GM19455 (cell line): ENCODE measurements at regions not wholly inside any gene's neighbourhood (a gene's known extent, or its start where the extent isn't known, plus 50 kb on each side); places are given as distances from the start of the nearest gene placed in this dataset.

ENCODE experiments used
- ATAC-seq: cut with Tn5 transposase; IDR thresholded peaks from one replicate; pipeline ENCODE4 v1.9.1; 2021; ENCODE audit not compliant: unreplicated experiment

DNA sequence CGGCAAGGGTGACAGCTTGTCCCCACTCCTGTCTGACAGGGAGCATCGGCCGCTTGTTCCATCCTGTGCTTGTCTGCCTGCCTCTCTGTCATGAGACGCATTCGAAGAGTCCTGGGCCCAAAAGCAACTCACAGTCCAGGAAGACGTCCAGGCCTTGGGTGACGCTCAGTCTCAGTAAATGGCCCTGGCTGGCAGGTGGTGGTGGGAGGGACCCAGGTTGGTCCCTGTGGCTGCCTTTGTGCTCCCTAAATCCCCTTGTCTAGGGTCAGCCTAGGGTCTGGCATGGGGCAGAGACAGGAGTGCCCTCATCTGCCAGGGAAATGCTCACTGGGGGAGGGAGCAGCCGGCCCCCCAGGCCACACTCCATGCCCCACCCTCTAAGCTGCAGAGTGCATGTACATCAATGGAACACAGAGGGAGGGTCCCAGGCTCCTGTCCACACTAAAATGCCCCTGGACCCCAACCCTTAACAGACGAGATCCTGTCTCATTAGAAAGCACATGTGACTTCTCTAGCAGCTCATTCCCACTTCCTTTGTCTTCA is 295.2 kb upstream of the ZNF32 start:
- no peak for ATAC-seq

DNA sequence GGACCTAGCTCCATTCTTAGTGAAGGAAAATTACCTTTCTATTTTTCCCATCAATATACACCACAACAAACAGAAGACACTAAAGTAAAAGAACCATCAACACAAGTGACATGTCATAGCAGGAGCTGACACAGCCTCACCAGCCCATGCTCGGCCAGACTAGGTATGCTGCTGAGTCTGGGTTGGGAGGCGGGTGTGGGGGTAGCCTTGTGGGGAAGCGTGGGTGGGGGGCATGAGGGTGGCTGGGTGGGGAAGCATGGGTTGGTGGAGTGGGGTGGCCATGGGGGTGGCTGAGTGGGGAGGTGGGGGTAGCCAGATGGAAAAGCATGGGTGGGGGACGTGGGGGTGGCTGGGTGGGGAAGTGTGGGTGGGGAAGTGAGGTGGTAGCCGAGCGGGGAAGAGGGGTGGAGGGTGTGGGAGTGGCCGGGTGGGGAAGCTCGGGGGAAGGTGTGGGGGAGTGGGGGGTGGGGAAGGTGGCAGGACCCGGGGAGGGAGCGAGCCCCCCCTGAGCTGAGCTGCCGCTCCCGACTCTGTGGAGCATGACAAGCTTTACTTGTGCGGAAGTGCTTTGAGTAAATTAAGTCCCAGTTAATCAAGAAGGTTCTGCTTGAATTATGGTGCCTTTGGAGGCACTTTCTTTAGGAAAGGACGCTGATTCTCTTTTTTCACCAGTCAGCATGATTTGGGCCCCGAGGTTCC is 294.6 kb upstream of the ZNF32 start:
- no peak for ATAC-seq

DNA sequence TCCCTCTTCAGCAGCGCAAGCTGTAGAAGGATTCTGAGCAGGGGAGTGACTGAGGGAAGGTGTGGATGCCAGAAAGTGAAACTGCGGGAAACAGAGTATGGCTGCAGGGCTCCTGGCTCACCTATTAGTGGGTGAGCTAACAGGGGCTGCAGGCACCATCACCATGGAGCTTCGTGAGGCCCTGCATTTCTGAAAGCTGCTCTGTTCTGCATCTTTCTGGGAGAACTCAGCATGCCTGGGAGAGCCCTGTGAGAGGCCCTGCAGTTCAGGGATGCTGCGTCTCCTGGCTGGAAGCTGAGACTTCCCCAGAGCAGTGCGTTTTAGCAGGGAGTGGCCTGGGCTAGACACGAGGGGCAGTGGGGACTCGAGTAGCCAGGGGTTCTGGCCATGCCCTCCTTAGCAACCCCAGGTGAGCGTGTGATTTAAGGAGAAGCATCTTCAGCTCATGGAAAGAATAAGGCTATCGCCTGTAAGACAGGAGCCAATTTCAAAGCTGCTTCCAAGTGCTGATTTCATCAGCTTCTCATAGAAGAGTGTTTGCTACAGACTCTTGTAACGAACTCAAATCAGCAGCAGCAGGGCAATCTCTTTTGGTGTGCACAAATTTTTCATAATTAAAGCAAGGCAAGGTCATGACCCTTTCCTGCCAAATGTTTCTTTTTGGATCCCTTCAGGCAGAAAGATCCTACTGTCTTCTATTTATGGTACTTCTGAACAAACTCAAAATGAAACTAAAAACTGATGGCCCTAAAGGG is 293.6 kb upstream of the ZNF32 start:
- ATAC-seq, result no peak

DNA sequence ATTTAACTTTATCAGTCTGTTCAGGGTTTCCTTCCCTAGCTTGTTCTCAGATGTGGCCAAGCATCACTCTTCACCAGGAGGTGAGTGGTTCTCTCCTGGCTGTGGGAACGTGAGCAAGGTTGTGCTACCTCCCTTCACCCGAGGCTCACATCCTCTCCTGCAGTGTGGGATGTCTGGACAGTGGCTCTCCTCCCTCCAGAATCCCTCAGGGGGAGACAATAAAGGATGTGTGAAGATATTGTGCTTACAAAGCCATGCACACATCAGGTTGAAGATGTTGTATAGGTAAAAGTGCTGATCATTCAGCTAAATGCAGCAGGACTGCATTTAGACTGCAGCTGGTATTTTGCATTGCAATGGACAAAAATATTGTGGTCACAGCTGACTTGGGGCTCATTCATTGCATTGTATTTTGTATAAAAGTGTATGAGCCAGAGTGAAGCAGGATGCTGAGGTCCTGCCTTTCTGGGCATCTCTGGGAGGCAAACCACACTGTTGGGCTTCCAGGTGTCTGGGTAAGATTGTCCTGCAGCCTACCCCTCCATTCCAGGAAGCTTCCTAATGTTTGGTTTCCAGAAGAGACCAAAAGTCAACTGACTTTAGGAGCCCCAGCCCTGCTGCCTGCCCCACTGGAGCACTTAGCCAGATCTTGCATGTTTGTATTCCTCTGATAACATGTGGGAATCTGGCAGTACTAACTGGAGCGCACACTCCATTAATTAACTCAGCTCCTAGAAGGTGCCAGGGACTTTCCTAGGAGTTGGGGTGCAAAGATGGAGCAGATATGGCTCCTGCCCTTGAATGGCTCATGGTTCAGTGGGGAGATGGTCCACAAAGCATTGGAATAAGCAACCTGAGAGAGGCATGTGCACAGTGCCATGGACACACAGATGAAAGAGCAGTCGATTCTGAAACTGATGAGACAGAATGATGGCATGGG is 292.5 kb upstream of the ZNF32 start:
- no peak for ATAC-seq

DNA sequence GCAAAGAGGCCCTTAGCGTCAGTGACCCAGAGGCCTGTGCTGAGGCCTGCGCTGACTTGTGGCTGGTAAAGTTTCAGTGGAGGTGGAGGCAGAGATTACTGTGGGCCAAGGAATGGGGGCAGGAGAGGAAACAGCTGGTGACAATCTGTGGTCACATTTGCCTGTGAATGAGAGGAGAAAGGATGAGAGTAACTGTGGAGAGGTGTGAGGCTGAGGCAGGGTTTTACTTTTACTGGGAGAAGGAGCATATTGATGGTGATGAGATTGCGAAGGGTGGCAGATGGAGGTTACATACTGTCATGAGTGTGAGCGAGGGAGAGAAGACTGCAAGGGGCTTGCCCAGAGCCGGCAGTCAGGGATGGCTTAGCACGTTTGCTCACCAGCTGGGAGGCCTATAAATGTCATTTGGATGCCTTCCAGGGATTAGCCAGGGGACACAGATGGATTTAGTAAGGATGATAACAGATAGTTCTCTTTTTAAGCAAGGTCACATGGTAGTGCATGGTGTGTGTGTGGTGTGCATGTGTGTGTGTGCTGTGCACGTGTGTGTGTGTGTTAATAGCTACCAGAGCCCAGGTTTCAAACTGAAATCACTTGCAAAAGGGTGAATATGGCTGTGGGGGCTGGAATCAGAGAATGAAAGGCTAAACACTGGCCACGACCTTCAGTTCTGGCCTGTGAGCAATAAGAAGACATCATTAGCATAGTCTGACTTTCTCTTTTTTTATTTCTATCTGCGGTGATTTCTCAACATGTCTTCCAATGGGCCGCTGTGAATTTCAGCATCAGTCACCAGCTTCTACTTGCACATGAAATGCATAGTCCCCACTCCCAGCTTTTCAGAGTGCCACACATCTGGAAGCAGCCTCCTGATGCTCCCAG is 291.5 kb upstream of the ZNF32 start:
- no peak for ATAC-seq

DNA sequence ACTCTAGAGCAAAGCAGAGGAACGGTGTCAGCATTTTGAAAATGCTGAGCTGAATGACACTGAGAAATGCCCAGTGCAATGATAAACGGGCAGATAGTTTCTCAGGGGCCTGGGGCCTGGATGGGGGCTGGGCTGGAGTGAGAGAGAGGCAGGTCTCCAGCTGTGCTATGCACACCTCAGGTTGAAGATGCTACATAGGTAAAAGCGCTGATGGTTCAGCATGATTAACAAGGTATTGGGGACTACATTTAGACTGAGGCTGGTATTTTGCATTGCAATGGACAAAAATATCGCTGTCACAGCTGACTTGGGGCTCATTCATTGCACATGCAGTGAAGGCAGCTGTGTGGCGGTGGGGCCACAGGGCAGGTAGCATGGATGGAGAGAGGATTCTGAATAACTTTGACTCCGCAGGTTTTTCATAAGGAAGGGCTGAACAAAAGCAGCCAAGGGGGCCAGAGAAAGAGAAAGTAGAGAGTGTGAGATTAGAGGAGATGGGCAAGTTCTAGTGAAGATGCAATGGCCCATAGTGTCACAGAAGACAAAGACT is 290.8 kb upstream of the ZNF32 start:
- no peak for ATAC-seq

DNA sequence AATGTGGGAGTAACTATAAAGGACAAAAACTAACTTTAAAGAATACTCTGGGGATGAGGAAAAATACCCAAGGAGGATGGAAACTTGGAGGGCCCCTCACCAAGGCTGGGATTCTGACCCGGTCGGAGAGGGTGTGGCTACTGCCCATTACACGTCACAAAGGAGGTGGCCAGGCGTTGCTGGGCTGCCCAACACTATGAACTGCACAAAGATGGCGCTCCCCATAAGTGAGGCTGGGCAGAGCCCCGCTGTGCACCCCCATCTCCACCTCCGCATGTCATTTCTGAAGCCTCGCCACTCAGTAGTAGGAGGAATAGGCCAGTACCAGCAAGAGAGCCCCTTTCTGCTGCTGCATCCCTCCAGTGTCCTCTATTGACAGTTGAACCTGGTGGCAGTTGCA is 290.1 kb upstream of the ZNF32 start:
- ATAC-seq, result no peak

DNA sequence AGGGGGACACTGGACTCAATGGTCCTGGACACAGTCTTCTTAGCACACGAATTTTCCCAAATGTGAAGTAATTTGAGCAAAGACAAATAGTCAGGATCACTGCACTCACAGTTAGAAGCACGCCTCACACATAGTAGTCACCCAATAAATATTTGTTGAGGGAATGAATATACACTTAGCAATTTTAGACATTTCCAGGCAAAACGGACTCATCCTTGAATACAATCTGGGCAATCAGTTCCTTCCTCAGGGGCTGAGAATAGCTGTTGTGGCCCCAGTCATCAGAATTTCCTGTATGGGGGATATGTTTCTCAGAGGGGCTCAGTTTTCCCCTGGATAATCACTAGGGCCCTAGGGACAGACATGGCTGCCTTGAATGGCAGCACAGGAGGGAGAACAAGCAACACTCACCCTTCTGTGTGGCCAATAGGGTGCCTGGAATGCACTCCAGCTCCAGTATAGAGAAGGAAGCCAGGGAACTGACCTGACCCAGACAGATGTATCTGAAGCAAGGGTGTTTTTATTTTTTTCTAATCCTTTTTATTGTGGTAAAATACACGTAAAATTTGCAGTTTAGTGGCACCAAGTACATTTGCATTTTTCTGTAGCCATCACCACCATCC is 282.7 kb upstream of the ZNF32 start:
- no peak for ATAC-seq

DNA sequence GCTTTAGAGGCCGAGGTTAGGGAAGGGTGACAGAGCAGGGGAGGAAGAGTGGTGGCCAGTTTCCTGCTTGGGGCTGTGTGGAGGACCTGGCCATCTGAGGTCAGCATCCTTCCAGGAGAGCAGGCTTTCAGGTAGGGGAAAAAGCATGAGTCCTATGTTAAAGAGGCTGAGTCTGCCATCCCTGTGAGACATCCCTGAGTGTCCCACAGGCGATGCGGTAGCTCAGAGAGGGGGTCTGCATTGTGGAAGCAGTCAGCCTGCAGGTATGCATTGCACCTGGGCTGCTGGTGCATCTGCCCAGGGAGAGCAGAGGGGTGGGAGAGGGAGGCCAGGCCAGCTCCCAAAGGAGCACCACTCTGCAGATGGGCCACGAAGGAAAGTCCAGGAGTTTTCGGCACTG is 282.1 kb upstream of the ZNF32 start:
- ATAC-seq, result no peak

DNA sequence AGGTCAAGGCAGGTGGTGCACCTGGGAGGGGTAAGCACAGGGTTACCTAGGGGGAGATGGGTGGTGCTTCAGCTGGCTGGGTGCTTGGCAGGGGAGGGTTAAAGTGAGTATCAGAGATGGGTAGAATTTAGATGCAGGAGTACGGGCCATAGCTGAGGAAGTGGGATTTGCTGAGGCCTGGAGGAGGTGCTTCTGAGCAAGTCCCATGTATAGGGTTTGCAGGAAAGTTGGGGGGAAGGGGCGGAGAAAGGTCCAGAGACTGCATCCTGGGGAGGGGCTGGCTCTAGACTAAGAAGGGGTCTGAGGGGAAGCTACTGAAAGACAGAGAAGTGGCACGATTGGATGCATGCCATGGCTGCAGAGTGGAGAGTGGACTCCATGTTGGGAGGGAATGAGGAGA is 281.6 kb upstream of the ZNF32 start:
- no peak for ATAC-seq

DNA sequence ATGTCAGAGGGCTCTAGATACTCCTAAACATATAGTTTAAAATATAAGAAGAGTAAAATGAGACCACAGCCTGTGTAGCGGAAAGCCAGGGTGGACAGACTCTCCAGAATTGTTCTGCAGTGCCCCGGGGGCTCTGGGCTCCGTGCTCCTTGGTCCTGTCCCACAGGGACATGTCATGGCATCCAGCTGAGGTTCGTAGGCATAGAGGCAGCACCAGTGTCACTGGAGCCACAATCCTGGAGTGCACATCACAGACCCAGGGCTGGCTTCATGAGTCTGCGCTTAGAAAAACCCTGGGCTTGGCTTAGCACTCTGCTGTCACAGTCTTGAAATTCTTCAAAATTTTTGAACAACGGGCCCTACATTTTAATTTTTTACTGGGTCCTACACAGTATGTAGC is 280.4 kb upstream of the ZNF32 start:
- ATAC-seq, result no peak

DNA sequence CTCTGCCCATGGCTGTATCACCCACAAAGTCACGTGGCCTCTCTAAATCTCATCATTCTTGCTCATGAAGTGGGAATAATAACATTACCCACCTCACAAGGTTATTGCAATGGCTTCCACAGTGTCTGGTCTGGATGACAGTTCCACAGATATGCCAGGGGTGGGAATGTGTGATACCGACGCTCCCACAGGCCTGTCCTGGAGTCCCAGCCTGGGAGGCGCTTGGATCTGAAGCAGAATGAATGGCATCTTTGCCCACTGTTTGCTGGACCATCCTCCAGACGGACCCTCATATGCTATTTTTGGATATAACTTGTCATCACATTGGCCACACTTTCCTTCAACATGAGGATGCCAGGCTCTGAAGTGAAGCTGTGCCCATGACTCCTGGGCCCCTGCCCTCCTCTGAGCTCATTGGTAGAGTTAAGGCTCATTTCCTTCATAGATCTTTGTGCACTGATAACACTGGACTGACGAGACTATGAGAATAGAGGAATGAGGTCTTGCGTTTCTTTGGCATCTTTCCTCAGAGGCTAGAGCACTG is 279.8 kb upstream of the ZNF32 start:
- ATAC-seq, result no peak

DNA sequence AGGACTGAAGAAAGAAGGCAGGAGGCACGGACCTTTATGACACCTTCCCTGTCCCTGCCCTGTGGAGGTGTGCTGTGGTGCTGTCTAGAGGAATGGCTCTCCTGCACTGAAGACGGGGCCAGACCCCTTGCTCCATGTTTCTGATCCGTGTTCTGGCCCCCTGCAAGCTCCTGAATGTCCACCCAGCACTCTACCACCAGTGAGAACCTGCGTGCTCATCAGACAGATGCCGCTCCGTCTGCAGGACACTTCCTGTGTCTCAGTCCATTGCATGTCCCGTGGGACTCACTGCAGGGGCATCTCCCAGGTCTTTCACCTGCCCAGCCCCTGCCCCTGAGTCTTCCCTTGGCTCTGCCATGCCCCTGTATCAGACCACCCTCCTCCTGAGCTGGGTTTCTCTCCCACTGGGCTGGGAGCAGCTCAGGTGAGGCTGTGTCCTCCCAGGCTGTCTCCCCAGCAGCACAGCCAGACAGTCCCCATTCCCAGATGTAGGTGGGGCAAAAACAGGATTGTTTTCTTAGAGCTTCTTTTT is 278.3 kb upstream of the ZNF32 start:
- no peak for ATAC-seq

DNA sequence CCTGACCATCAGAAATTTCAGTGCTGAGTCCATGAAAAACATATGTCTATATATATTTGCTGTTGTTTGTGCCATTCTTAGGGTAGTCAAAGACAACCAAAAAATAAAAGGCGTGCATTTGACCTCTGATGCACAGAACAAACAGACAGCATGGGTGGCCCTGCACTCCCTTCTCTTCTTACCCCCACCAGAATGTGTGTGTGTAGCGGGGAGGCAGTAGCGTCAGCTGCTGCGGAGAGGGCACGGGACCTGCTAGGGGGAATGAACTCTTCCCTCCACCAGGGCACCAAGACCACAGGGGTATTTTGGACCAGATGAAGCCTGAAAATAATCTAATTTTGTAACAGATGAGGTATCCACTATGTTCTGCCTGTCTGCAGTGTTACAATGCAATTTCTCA is 277.7 kb upstream of the ZNF32 start:
- ATAC-seq, result no peak

DNA sequence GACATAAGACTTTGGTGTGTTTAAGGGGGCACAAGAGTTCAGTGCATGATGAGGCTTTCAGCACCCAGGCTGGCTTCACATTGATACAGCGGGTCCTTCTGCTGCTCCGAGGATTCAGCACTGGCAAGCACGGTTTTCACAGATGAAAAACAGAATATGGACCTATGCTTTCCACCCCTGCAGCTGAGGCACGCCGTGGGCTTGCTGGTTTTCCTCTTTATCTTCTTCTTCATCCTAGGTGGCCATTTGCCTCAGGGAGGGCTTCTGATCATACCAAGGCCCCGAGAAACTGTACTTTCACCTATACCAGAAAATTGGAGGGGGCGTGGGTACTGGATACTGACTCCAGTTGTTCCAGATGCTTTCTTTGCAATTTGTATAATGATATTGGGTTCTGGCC is 277.1 kb upstream of the ZNF32 start:
- ATAC-seq, result no peak

DNA sequence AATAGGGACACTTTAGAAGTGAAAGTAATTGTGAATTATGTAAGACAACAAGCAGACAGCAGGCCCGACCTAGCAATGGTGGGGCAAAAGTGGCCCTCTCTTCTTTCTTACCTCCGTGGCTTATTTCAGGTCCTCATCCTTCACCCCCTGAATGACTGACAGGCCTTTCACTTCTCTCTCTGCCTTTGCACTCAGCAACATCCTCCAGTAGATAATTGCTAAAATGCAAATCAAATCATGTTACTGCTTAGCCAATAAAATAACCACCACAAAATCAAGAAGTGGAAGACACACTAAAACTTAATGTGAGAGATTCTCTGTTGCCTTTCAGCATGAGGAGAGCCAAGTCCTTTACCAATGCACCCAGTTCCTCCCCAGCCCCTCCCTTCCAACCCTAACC is 274.6 kb upstream of the ZNF32 start:
- no peak for ATAC-seq

DNA sequence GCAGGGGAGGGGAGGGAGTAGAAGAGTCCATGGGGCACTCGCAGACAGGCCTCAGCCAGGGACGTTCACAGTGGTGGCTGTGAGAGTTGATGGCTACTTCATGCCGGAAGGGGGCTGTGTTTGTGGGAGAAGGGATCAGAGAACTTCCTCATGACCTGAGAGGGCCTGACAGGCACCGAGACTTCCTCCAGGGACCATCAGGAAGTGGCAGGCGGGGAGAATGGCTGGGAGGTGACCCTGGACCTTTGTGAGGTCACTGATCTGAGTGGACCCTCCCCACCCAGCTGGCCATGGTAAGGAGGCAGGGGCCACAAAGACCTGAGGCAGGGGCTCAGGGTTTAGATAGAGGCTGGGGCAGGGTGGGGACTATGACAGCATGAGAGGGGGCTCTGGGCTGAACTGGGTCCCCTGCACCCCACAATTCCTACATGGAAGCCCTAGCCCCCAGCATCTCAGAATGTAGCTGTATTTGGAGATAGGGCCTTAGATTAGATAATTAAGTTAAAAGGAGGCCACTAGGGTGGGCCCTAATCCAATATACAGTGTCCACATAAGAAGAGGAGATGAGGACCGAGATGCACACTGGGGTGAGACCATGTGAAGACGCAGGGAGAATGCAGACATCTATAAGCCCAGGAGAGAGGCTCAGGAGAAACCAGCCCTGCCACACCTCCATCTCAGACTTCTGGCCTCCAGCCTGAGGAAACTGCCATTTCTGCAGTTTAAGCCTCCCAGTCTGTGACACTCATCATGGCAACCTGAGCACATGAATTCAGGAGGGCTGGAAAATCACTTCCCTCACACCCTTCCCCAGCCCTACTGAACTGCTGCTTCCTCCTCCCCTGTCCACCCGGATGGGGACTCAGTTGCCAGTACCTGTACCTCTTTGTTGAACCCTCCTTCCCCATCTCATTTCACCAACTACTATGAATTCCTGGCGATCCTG is 273.9 kb upstream of the ZNF32 start:
- no peak for ATAC-seq

DNA sequence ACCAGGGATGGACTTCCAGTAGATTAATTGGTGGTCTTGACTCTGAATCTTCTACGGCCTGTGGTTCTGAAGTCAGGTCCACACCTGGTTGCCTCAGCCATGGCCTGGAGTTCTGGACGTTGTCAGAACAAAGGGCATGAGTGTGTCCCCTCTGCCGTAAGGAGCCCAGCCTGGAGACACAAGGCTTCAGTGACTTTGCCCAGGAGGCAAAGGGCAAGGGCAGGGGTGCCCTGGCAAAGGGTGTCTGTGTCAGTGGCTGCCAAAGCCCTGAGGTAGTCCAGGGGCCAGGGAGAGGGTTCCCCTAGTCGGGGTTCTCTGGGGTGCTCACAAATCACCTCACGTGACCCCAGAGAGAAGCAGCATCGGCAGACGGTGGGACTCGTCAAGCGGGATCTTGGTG is 273.2 kb upstream of the ZNF32 start:
- no peak for ATAC-seq
